GM13976 (cell line): ENCODE measurements at regions not wholly inside any gene's neighbourhood (a gene's known extent, or its start where the extent isn't known, plus 50 kb on each side); places are given as distances from the start of the nearest gene placed in this dataset.

ENCODE experiments used
- DNase-seq: peaks from one replicate; pipeline ENCODE4 v3.0.0; 2012; ENCODE audit warnings: low spot score
- CTCF ChIP-seq: IDR thresholded peaks from 2 replicates; pipeline ENCODE4 v1.5.1; 2012; ENCODE audit warnings: borderline replicate concordance, mild to moderate bottlenecking; ENCODE audit not compliant: insufficient read depth; ENCODE audit errors: extremely low read depth, missing control alignments, control extremely low read depth
- in situ Hi-C: fragments of 300-500 bp; cut with MboI; formaldehyde crosslinking; loops from one replicate; pipeline ENCODE4 v1.12.0; 2022; ENCODE audit warnings: low sequenced_read_pairs, mixed read lengths, inconsistent platforms; ENCODE audit not compliant: unreplicated experiment

- TF ChIP-seq CTCF = no peak
- DNase-seq = peak; percentile 42
- in situ Hi-C loops = no loop called here
Observed at GRCh38 chr3:152961323-152961722, 126.4 kb downstream of the P2RY1 start.

GRCh38 chr3:152964911-152965609 is 130.1 kb downstream of the P2RY1 start:
- DNase-seq = no peak

GRCh38 chr3:152968388-152969024 is 133.6 kb downstream of the P2RY1 start:
- no peak for DNase-seq
- in situ Hi-C loops = no loop called here

More at GRCh38 chr3:152964911-152965609, 130.1 kb downstream of the P2RY1 start:
- in situ Hi-C loops = no loop called here
- TF ChIP-seq CTCF = no peak

GRCh38 chr3:152969557-152970300 is 134.8 kb downstream of the P2RY1 start:
- TF ChIP-seq CTCF = no peak
- no peak for DNase-seq
- in situ Hi-C loops = no loop called here

More at GRCh38 chr3:152968388-152969024, 133.6 kb downstream of the P2RY1 start:
- no peak for TF ChIP-seq CTCF

GRCh38 chr3:152970851-152971250 is 135.9 kb downstream of the P2RY1 start:
- in situ Hi-C loops = no loop called here
- no peak for DNase-seq
- TF ChIP-seq CTCF = no peak

- in situ Hi-C loops = no loop called here
- no peak for DNase-seq
- TF ChIP-seq CTCF = no peak
Observed at GRCh38 chr3:152971880-152972279, 136.9 kb downstream of the P2RY1 start.
